PC-9 (cell line): ENCODE measurements at regions not wholly inside any gene's neighbourhood (a gene's known extent, or its start where the extent isn't known, plus 50 kb on each side); places are given as distances from the start of the nearest gene placed in this dataset.

ENCODE experiments used
- CTCF ChIP-seq: fragments of 200-600 bp; sonication (generic); conservative IDR thresholded peaks from 2 replicates; pipeline ENCODE4 v1.6.1; 2017; ENCODE audit warnings: mixed run types, antibody characterized with exemption, mild to moderate bottlenecking, moderate library complexity
- EZH2 ChIP-seq: fragments of 200-600 bp; sonication (generic); IDR thresholded peaks from 2 replicates; pipeline ENCODE4 v1.8.0; 2017; ENCODE audit warnings: antibody characterized with exemption, low read depth

GRCh38 chr3:180516368-180516767 lies 85.6 kb upstream of the TTC14 start:
- TF ChIP-seq CTCF: no peak
- TF ChIP-seq EZH2: no peak
